Hepatocyte (in vitro differentiated cells): ENCODE measurements at regions not wholly inside any gene's neighbourhood (a gene's known extent, or its start where the extent isn't known, plus 50 kb on each side); places are given as distances from the start of the nearest gene placed in this dataset.

Experiments
- DNase-seq: peaks from one replicate; pipeline ENCODE4 v3.0.0-alpha.2; 2016; ENCODE audit warnings: low spot score
- H2AFZ ChIP-seq: fragments of 200-600 bp; sonication (generic); 2 replicates; pipeline ENCODE4 v1.6.0; 2016; ENCODE audit warnings: antibody characterized with exemption, mild to moderate bottlenecking
- H3K27ac ChIP-seq: fragments of 200-600 bp; sonication (generic); 2 replicates; pipeline ENCODE4 v1.5.1; 2016; ENCODE audit warnings: mild to moderate bottlenecking
- H3K27me3 ChIP-seq: fragments of 200-600 bp; sonication (generic); 2 replicates; pipeline ENCODE4 v1.6.1; 2016
- H3K36me3 ChIP-seq: fragments of 200-600 bp; sonication (generic); replicated peaks from 2 replicates; pipeline ENCODE4 v1.5.1; 2016; ENCODE audit warnings: low read depth; ENCODE audit not compliant: insufficient read depth
- H3K4me1 ChIP-seq: fragments of 200-600 bp; sonication (generic); 2 replicates; pipeline ENCODE4 v1.5.1; 2016; ENCODE audit warnings: mild to moderate bottlenecking, moderate library complexity; ENCODE audit not compliant: insufficient read depth
- H3K4me2 ChIP-seq: fragments of 200-600 bp; sonication (generic); 2 replicates; pipeline ENCODE4 v1.6.0; 2016
- H3K4me3 ChIP-seq: fragments of 200-600 bp; sonication (generic); 2 replicates; pipeline ENCODE4 v1.5.1; 2016; ENCODE audit warnings: mild to moderate bottlenecking
- H3K79me2 ChIP-seq: fragments of 200-600 bp; sonication (generic); 2 replicates; pipeline ENCODE4 v1.6.0; 2017; ENCODE audit warnings: mild to moderate bottlenecking
- H3K9me2 ChIP-seq: fragments of 200-600 bp; sonication (generic); replicated peaks from 2 replicates; pipeline ENCODE4 v1.6.0; 2017; ENCODE audit warnings: mild to moderate bottlenecking; ENCODE audit not compliant: insufficient read depth
- H3K9me3 ChIP-seq: fragments of 200-600 bp; sonication (generic); 2 replicates; pipeline ENCODE4 v1.5.1; 2016; ENCODE audit warnings: low read depth, mild to moderate bottlenecking
- H4K20me1 ChIP-seq: fragments of 200-600 bp; sonication (generic); 2 replicates; pipeline ENCODE4 v1.6.0; 2016; ENCODE audit warnings: mild to moderate bottlenecking; ENCODE audit not compliant: insufficient read depth, poor library complexity, severe bottlenecking
- EZH2 ChIP-seq: fragments of 200-600 bp; sonication (generic); IDR thresholded peaks from 2 replicates; pipeline ENCODE4 v1.6.1; 2016; ENCODE audit warnings: antibody characterized with exemption, mild to moderate bottlenecking, borderline replicate concordance
- EZH2phosphoT487 ChIP-seq: fragments of 200-600 bp; sonication (generic); IDR thresholded peaks from one replicate; pipeline ENCODE4 v1.6.1; 2018; ENCODE audit warnings: antibody characterized with exemption, mild to moderate bottlenecking, low read depth, moderate library complexity; ENCODE audit not compliant: unreplicated experiment, severe bottlenecking
- WGBS: methylation state at CpG from one replicate; pipeline ENCODE4 v1.1.6; 2016; ENCODE audit warnings: low lambda C conversion rate; ENCODE audit errors: missing lambda C conversion rate; 5-methylcytosine and 5-hydroxymethylcytosine counted together
- TF ChIP-seq, protein P1 (sequence below): fragments of 200-600 bp; sonication (generic); IDR thresholded peaks from 2 replicates; pipeline ENCODE4 v1.5.1; 2016; ENCODE audit warnings: antibody characterized with exemption, mild to moderate bottlenecking; ENCODE audit not compliant: poor library complexity

DNA sequence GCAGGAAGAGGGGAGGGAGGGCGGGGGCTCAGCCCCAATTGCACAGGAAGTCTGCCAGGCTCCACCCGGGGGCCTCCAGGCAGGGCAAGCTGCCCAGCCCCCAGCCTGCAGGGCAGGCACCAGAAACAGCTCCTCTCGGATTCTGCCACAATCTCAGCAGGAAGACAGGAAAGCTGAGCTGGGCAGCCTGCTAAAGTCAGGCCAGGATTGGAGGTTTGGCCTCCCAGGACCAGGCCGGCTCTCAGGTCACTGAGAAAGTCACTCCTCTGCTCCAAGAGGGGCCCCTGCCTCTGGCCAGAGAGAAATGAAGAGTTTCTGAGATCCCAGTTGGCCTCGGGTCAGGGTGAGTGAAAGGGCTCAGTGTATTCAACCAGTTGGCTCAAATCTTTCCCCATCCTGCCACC lies 54.6 kb upstream of the STXBP1 start:
- Histone ChIP-seq H3K27me3 (no peaks in the 10 kb centered on the region), H3K4me1 (peaks cover 44% of the 10 kb centered on the region), H3K9me3 (no peaks in the 10 kb centered on the region), H3K4me2 (peak overlapping the region; percentile 70), H3K4me3 (no peak overlapping the region), H4K20me1 (peaks cover 38% of the 10 kb centered on the region), H3K36me3 (no peaks in the 10 kb centered on the region), H3K79me2 (peaks cover 94% of the 10 kb centered on the region), H3K9me2 (no peaks in the 10 kb centered on the region), H2AFZ (no peak overlapping the region), H3K27ac (peak overlapping the region; percentile 95)
- TF ChIP-seq, protein P1, sequence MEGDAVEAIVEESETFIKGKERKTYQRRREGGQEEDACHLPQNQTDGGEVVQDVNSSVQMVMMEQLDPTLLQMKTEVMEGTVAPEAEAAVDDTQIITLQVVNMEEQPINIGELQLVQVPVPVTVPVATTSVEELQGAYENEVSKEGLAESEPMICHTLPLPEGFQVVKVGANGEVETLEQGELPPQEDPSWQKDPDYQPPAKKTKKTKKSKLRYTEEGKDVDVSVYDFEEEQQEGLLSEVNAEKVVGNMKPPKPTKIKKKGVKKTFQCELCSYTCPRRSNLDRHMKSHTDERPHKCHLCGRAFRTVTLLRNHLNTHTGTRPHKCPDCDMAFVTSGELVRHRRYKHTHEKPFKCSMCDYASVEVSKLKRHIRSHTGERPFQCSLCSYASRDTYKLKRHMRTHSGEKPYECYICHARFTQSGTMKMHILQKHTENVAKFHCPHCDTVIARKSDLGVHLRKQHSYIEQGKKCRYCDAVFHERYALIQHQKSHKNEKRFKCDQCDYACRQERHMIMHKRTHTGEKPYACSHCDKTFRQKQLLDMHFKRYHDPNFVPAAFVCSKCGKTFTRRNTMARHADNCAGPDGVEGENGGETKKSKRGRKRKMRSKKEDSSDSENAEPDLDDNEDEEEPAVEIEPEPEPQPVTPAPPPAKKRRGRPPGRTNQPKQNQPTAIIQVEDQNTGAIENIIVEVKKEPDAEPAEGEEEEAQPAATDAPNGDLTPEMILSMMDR, result no peak
- TF ChIP-seq EZH2 (no peak), EZH2phosphoT487 (no peak)
- WGBS, result 37% methylated on average over 5 of the region's 5 CpGs
- DNase-seq, result peak; percentile 49

DNA sequence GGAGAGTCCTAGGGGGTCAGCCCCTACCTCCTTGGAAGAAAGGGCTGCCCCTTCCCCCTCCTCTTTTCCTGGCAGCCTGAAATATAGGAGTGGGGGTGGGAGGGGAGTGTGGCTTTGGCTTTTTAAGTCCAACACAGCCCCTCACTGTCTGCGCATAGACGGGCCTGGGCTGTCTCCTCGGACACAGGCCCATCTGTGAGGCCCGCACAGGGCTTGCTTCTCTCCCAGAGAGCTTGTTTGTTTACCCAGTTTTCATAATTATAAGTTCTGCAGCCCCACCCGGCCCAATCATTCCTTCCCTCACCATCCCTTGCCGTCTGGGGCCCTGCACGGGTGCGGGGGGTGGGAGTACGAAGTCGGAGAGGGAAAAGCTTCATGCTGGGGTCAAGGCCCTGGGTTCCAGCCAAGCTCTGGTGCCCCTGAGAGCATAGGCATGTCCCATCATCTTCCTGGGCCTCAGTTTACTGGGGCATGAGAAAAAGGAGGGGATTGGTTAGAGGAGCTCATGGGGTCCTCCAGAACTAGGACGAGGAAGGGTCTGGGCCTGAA lies 54.0 kb upstream of the STXBP1 start:
- no peaks in the 10 kb centered on the region for H3K36me3 ChIP-seq
- peaks cover 50% of the 10 kb centered on the region for H3K4me1 ChIP-seq
- H3K4me2 ChIP-seq, result peak overlapping the region; percentile 70
- no peak for DNase-seq
- no peak overlapping the region for H3K4me3 ChIP-seq
- peaks cover 41% of the 10 kb centered on the region for H4K20me1 ChIP-seq
- no peaks in the 10 kb centered on the region for H3K27me3 ChIP-seq
- no peak overlapping the region for H2AFZ ChIP-seq
- TF ChIP-seq EZH2phosphoT487 (no peak), EZH2 (no peak)
- TF ChIP-seq, protein P1, result no peak
- 49% methylated on average over 11 of the region's 11 CpGs for WGBS
- H3K9me2 ChIP-seq, result no peaks in the 10 kb centered on the region
- H3K79me2 ChIP-seq, result peaks cover 94% of the 10 kb centered on the region
- no peaks in the 10 kb centered on the region for H3K9me3 ChIP-seq
- H3K27ac ChIP-seq, result peak overlapping the region; percentile 95

DNA sequence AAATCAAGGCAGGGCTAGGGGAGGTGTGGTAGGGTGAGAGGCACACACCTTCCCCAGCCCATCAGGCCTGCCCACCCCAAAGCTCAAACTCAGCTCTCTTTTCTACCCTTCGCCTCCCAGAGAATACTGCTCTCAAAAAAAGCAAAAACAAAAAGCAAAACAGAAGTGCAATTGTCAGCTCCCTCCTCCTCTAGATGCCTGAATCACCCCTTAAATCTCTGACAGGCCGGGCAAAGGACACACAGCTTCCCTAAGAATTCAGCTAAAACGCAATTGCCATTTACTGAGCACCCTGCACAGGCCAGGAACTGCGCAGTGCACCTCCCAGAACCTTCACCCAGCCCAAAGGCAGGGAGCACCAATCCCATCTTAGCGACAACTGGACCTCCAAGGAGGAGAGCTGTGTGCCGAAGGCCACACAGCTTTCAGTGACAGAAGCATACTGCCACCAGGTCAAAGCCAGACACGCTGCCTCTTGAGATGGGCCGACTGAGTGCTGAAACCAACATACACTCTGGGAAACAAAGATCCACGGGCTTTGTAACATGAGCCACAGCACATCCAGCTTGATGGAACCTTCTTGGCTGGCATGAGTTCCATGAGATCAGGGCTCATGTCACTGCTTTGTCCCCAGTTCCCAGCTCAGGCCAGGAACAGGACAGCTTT lies 53.4 kb upstream of the STXBP1 start:
- Histone ChIP-seq H3K27me3 (no peaks in the 10 kb centered on the region), H3K4me1 (peaks cover 50% of the 10 kb centered on the region), H3K27ac (peak overlapping the region; percentile 95), H2AFZ (no peak overlapping the region), H3K79me2 (peaks cover 94% of the 10 kb centered on the region), H3K4me3 (no peak overlapping the region), H3K36me3 (no peaks in the 10 kb centered on the region), H4K20me1 (peaks cover 45% of the 10 kb centered on the region), H3K4me2 (peak overlapping the region; percentile 70), H3K9me3 (no peaks in the 10 kb centered on the region), H3K9me2 (no peaks in the 10 kb centered on the region)
- DNase-seq, result no peak
- 76% methylated on average over 9 of the region's 9 CpGs for WGBS
- TF ChIP-seq EZH2 (no peak), EZH2phosphoT487 (no peak)
- TF ChIP-seq, protein P1, result no peak
